ENCODE measurements at regions not wholly inside any gene's neighbourhood (a gene's known extent, or its start where the extent isn't known, plus 50 kb on each side); places are given as distances from the start of the nearest gene placed in this dataset.

GRCh38 chr13:38121267-38121666 is 228.4 kb upstream of the UFM1 start:
- TF ChIP-seq, protein P1, sequence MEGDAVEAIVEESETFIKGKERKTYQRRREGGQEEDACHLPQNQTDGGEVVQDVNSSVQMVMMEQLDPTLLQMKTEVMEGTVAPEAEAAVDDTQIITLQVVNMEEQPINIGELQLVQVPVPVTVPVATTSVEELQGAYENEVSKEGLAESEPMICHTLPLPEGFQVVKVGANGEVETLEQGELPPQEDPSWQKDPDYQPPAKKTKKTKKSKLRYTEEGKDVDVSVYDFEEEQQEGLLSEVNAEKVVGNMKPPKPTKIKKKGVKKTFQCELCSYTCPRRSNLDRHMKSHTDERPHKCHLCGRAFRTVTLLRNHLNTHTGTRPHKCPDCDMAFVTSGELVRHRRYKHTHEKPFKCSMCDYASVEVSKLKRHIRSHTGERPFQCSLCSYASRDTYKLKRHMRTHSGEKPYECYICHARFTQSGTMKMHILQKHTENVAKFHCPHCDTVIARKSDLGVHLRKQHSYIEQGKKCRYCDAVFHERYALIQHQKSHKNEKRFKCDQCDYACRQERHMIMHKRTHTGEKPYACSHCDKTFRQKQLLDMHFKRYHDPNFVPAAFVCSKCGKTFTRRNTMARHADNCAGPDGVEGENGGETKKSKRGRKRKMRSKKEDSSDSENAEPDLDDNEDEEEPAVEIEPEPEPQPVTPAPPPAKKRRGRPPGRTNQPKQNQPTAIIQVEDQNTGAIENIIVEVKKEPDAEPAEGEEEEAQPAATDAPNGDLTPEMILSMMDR (IDR thresholded peaks at IDR 0.05), result no peak
- no peak for TF ChIP-seq POLR2A (IDR thresholded peaks at IDR 0.05)

All from uterus (tissue), 2 donors.